ENCODE measurements at regions not wholly inside any gene's neighbourhood (a gene's known extent, or its start where the extent isn't known, plus 50 kb on each side); places are given as distances from the start of the nearest gene placed in this dataset.
"Not testable (repeated sequence)": the region's sequence is repeated elsewhere in the genome, so short reads cannot be mapped to it uniquely, and the experiment has no call there.

DNA sequence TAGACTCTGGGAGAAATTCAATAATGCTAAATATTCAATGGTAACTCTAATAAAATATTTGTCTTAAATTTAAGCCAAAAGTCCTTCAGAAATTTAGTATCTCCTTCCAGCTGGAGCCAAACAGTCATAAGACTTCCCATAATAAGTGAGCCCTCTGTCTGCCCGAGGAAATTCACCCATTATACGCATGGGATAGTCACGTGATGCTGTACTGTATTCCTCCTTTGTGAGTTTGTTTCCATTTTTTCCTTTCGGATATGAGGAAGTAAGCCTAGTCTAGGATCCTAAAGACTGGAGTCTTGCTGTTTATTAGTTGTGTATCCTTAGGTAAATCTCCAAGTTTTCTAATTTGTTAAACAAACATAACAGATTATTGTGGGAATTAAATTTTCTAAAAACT, 110.4 kb upstream of the PLAAT1 start:
- DNase-seq, result no peak

DNA sequence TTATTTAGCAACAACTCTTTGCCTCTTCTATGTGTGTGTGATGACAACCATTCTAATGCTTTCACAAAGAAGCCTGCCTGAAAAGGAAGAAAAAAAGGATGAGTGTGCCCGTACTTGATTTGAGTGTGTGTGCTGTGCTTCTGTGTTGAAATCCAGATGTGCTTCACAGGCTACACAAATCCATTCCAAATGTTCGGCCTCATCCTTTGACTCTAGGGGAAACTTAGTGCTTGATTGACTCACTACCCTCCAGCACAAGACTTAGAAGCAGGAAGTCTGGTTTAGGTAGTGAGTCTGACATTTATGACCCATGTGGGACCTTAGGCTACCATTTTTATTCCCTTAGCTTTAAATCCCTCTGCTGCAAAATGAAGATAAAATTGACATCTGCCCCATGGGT, 108.8 kb upstream of the PLAAT1 start:
- no peak for DNase-seq

GRCh38 chr3:193132964-193133363, 108.1 kb upstream of the PLAAT1 start:
- no peak for DNase-seq

DNA sequence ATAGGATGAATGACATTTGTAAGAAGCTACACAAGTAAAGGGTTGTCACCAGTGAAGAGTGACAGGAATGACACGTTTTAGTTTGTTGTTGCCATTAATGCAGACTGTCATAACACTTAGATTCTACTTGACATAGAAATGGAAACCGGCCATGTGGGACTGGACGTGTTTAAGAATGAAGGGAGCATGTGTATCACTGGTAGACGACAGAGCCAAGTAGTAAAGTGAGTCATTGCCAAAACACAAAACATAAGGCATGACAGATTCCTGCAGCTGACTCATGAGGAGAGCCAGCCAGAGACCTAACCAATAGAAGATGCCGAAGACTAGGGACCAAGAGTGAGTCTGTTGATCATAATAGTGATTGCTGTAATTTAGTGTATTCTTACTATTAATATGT, 106.2 kb upstream of the PLAAT1 start:
- DNase-seq, result no peak

DNA sequence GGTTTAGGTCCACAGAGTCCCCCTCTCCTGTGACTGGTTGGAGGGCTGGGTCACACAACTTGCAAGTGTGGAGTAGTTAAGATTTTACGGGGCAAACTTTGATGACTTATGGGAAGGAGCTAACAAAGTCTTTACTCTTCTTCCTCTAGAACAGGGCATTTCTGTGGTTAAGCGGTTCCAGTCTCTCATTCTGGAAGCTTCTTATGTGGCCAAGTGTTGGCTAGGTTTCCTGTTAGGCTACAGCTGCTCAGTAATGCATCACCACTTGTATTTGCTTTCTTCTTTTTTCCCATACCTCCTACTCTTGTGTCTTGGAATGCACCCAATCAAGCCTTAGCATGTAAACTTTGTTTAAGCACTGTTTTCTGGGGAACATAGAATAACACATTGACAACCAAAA, 100.6 kb upstream of the PLAAT1 start:
- DNase-seq, result no peak

GRCh38 chr3:193145248-193145647, 95.8 kb upstream of the PLAAT1 start:
- DNase-seq, result no peak

GRCh38 chr3:193148688-193149473, 92.1 kb upstream of the PLAAT1 start:
- DNase-seq, result no peak

DNA sequence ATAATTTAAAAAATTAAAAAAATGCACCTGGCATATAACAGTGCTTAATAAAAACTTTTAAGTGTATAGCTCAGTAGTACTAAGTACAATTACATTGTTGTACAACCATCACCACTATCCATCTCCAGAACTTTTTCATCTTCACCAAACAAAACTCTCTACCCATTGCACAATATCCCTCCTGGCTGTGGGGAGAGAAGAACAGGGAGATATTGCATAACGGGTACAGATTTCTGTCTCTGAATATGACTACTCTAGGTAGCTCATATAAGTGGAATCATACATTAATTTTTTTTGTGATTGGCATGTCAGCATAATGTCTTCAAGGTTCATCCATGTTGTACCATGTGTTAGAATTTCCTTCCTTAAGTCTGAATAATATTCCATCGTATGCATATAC, 91.0 kb upstream of the PLAAT1 start:
- no peak for DNase-seq

- not testable (repeated sequence) for DNase-seq
Observed at GRCh38 chr3:193155044-193155781, 85.8 kb upstream of the PLAAT1 start.

- no peak for DNase-seq
Observed at GRCh38 chr3:193157051-193157450, 84.0 kb upstream of the PLAAT1 start.

GRCh38 chr3:193165431-193166120, 75.4 kb upstream of the PLAAT1 start:
- DNase-seq, result no peak

GRCh38 chr3:193168931-193169330, 72.1 kb upstream of the PLAAT1 start:
- no peak for DNase-seq

GRCh38 chr3:193174140-193174539, 66.9 kb upstream of the PLAAT1 start:
- DNase-seq, result no peak

DNA sequence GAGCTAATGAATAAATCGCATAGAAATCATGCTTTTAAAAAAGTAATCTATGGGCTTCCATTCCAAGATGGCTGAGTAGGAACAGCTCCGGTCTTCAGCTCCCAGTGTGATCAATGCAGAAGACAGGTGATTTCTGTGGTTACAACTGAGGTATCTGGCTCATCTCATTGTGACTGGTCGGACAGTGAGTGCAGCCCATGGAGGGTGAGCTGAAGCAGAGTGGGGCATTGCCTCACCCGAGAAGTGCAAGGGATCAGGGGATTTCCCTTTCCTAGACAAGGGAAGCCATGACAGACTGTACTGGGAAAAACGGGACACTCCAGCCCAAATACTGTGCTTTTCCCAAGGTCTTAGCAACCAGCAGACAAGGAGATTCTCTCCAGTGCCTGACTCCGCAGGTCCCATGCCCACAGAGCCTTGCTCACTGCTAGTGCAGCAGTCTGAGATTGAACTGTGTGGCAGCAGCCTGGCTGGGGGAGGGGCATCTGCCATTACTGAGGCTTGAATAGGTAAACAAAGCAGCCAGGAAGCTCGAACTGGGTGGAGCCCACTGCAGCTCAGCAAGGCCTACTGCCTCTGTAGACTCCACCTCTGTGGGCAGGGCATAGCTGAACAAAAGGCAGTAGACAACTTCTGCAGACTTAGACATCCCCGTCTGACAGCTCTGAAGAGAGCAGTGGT, 61.5 kb upstream of the PLAAT1 start:
- not testable (repeated sequence) for DNase-seq

GRCh38 chr3:193187070-193187722, 53.8 kb upstream of the PLAAT1 start:
- no peak for DNase-seq

- DNase-seq, result no peak
Observed at GRCh38 chr3:193190146-193190786, 50.8 kb upstream of the PLAAT1 start.

Measured in amniotic stem cell (primary cell).